GM12878 (cell line): ENCODE measurements at regions not wholly inside any gene's neighbourhood (a gene's known extent, or its start where the extent isn't known, plus 50 kb on each side); places are given as distances from the start of the nearest gene placed in this dataset.

ENCODE experiments used
- ATAC-seq: fragments of 200-7000 bp; cut with Tn5 transposase; 3 replicates; pipeline ENCODE4 v1.9.1; 2020; ENCODE audit warnings: mild to moderate bottlenecking, moderate library complexity
- BruUV-seq: library from RNA; stranded (reverse); fragments of 400-500 nt; replicated peaks from 2 replicates; lab custom pipeline; 2021; lab: Mats Ljungman, UMichigan
- CTCF ChIA-PET: fragments of 300-600 bp; sonication (Branson Sonifier 250); formaldehyde crosslinking; extraction: SDS; loops from one replicate; lab custom pipeline; 2021; ENCODE audit warnings: inconsistent platforms; lab: Yijun Ruan, JAX
- POLR2A ChIA-PET: fragments of 350-600 bp; formaldehyde crosslinking; extraction: SDS; loops from one replicate; lab custom pipeline; 2021; ENCODE audit warnings: inconsistent platforms; lab: Charles Lee
- RAD21 ChIA-PET: fragments of 300-600 bp; sonication (Branson Sonifier 250); formaldehyde crosslinking; loops from one replicate; lab custom pipeline; 2023; ENCODE audit warnings: antibody characterized with exemption; ENCODE audit not compliant: unreplicated experiment; lab: Charles Lee
- SMC1A ChIA-PET: fragments of 300-600 bp; sonication (Branson Sonifier 250); formaldehyde crosslinking; loops from one replicate; lab custom pipeline; 2023; ENCODE audit not compliant: unreplicated experiment, uncharacterized antibody; lab: Charles Lee
- DNase-seq: peaks from one replicate; pipeline ENCODE4 v3.0.0-alpha.2; 2011; ENCODE audit warnings: low read depth, low spot score
- FAIRE-seq: peaks from 3 replicates; lab custom pipeline; 2011; peaks lifted over from hg19 to GRCh38; lab: Jason Lieb, UNC
- H2AFZ ChIP-seq: 2 replicates; pipeline ENCODE4 v1.6.0; 2011; ENCODE audit warnings: low read depth, low read length, control low read depth; ENCODE audit not compliant: control insufficient read depth
- H3K27ac ChIP-seq: 2 replicates; pipeline ENCODE4 v1.5.1; 2011; ENCODE audit warnings: control low read depth; ENCODE audit not compliant: control insufficient read depth, insufficient read depth
- H3K27me3 ChIP-seq, 2 experiments: replicated peaks in 1 of 2; 2 replicates each; pipeline versions ENCODE4 v1.6.0 to v1.6.1; 2011; ENCODE audit warnings: low read length in 1 of 2; ENCODE audit not compliant: control insufficient read depth in 2 of 2, insufficient read depth in 2 of 2
- H3K36me3 ChIP-seq, 2 experiments: 2 replicates each; pipeline ENCODE4 v1.5.1; 2011; ENCODE audit warnings: low read length in 1 of 2; ENCODE audit not compliant: control insufficient read depth in 2 of 2, insufficient read depth in 2 of 2
- H3K4me1 ChIP-seq: 2 replicates; pipeline ENCODE4 v1.6.1; 2011; ENCODE audit warnings: mild to moderate bottlenecking, low read length, moderate library complexity, mixed read lengths; ENCODE audit not compliant: control insufficient read depth, insufficient read depth
- H3K4me2 ChIP-seq: 2 replicates; pipeline ENCODE4 v1.6.0; 2011; ENCODE audit warnings: control low read depth; ENCODE audit not compliant: control insufficient read depth, insufficient read depth
- H3K4me3 ChIP-seq: fragments of 200-600 bp; sonication (generic); 2 replicates; pipeline ENCODE4 v1.5.1; 2016
- H3K79me2 ChIP-seq: 2 replicates; pipeline ENCODE4 v1.6.0; 2011; ENCODE audit warnings: low read length; ENCODE audit not compliant: control insufficient read depth, insufficient read depth
- H3K9ac ChIP-seq: 2 replicates; pipeline ENCODE4 v1.8.0; 2011; ENCODE audit warnings: low read length, control low read depth, mixed read lengths; ENCODE audit not compliant: control insufficient read depth, insufficient read depth
- H3K9me3 ChIP-seq: replicated peaks from 3 replicates; pipeline ENCODE4 v1.5.1; 2011; ENCODE audit warnings: mild to moderate bottlenecking, low read length; ENCODE audit not compliant: control insufficient read depth, insufficient read depth
- H4K20me1 ChIP-seq: 2 replicates; pipeline ENCODE4 v1.6.0; 2011; ENCODE audit not compliant: control insufficient read depth, insufficient read depth
- CHD2 ChIP-seq: IDR thresholded peaks from 2 replicates; pipeline ENCODE4 v1.6.1; 2011; ENCODE audit warnings: low read depth, low read length, improper control_type of control experiment, borderline replicate concordance
- EGR1 ChIP-seq, 2 experiments: IDR thresholded peaks; 1 replicate in 1 of 2; 2 replicates in 1 of 2; pipeline ENCODE4 v1.6.1; 2011 to 2012; ENCODE audit warnings: low read depth in 2 of 2, low read length in 2 of 2, borderline replicate concordance in 1 of 2, mild to moderate bottlenecking in 1 of 2, moderate library complexity in 1 of 2
- ELK1 ChIP-seq: IDR thresholded peaks from 2 replicates; pipeline ENCODE4 v1.6.1; 2012; ENCODE audit warnings: low read depth, low read length, improper control_type of control experiment
- MTA2 ChIP-seq: fragments of 450-650 bp; IDR thresholded peaks from 2 replicates; pipeline ENCODE4 v1.6.1; 2016; ENCODE audit warnings: low read depth, mild to moderate bottlenecking, moderate library complexity
- NKRF ChIP-seq: fragments of 450-650 bp; conservative IDR thresholded peaks from 2 replicates; pipeline ENCODE4 v1.6.1; 2017; ENCODE audit warnings: mild to moderate bottlenecking, moderate library complexity
- PML ChIP-seq: IDR thresholded peaks from 2 replicates; pipeline ENCODE4 v1.6.1; 2012; ENCODE audit warnings: low read length, inconsistent platforms
- POLR2A ChIP-seq: IDR thresholded peaks from 2 replicates; pipeline ENCODE4 v1.6.1; 2011; ENCODE audit warnings: low read depth, mild to moderate bottlenecking, low read length
- SMC3 ChIP-seq: IDR thresholded peaks from 2 replicates; pipeline ENCODE4 v1.6.1; 2011; ENCODE audit warnings: low read length, improper control_type of control experiment, borderline replicate concordance
- STAT3 ChIP-seq: IDR thresholded peaks from 2 replicates; pipeline ENCODE4 v1.6.1; 2011; ENCODE audit warnings: low read depth, low read length, improper control_type of control experiment
- SUZ12 ChIP-seq: fragments of 200-600 bp; sonication (generic); IDR thresholded peaks from one replicate; pipeline ENCODE4 v1.6.1; 2018; ENCODE audit warnings: antibody characterized with exemption, mild to moderate bottlenecking; ENCODE audit not compliant: unreplicated experiment
- ZNF217 ChIP-seq: fragments of 450-650 bp; IDR thresholded peaks from 2 replicates; pipeline ENCODE4 v1.6.1; 2017; ENCODE audit warnings: antibody characterized with exemption, mild to moderate bottlenecking
- WGBS: methylation state at CpG from one replicate; pipeline ENCODE4 v1.1.6; 2016; ENCODE audit warnings: low lambda C conversion rate; ENCODE audit not compliant: insufficient replicate concordance, insufficient coverage; ENCODE audit errors: missing lambda C conversion rate; 5-methylcytosine and 5-hydroxymethylcytosine counted together
- in situ Hi-C: fragments of 300-500 bp; cut with MboI; formaldehyde crosslinking; loops from 9 replicates; pipeline ENCODE4 v1.14.3; 2018; ENCODE audit warnings: mixed read lengths
- intact Hi-C: fragments of 100-400 bp; cut with micrococcal nuclease; formaldehyde crosslinking; loops from one replicate; pipeline ENCODE4 v1.14.2; 2022; ENCODE audit not compliant: unreplicated experiment
- TF ChIP-seq, protein P1 (sequence below): fragments of 150-350 bp; IDR thresholded peaks from 2 replicates; pipeline ENCODE4 v1.6.1; 2016; ENCODE audit warnings: low read depth, low read length
- TF ChIP-seq, protein P2 (sequence below): fragments of 450-650 bp; IDR thresholded peaks from 2 replicates; pipeline ENCODE4 v1.6.1; 2016; ENCODE audit warnings: mild to moderate bottlenecking, moderate library complexity, borderline replicate concordance
- TF ChIP-seq, protein P3 (sequence below): fragments of 450-650 bp; IDR thresholded peaks from 2 replicates; pipeline ENCODE4 v1.6.1; 2016; ENCODE audit warnings: mild to moderate bottlenecking

GRCh38 chr12:114789276-114789675 lies 105.3 kb upstream of the TBX3 start:
- 30% methylated on average over 3 of the region's 3 CpGs for WGBS
- CTCF ChIA-PET: no interaction called here
- BruUV-seq: no TSS peak
- SMC1A ChIA-PET: interaction anchor here (1.4 kb wide), 1 partner anchor 17 kb away, joined by 3 read pairs; no protein-coding TSS in a partner anchor
- POLR2A ChIA-PET: no interaction called here
- no peaks in the 10 kb centered on the region for H3K27me3 ChIP-seq
- no peaks in the 10 kb centered on the region for H4K20me1 ChIP-seq
- H3K4me1 ChIP-seq: no peaks in the 10 kb centered on the region
- no peak for ATAC-seq
- no peak overlapping the region for H3K4me2 ChIP-seq
- no peak for FAIRE-seq
- H3K79me2 ChIP-seq: no peaks in the 10 kb centered on the region
- RAD21 ChIA-PET: no interaction called here
- no peak overlapping the region for H3K9ac ChIP-seq
- intact Hi-C loops (no loop called here), in situ Hi-C loops (no loop called here)
- no peak for DNase-seq
- H3K27ac ChIP-seq: no peak overlapping the region
- H3K9me3 ChIP-seq: no peaks in the 10 kb centered on the region
- H3K36me3 ChIP-seq: no peaks in the 10 kb centered on the region
- H2AFZ ChIP-seq: no peak overlapping the region
- no peak overlapping the region for H3K4me3 ChIP-seq
- TF ChIP-seq, protein P1, sequence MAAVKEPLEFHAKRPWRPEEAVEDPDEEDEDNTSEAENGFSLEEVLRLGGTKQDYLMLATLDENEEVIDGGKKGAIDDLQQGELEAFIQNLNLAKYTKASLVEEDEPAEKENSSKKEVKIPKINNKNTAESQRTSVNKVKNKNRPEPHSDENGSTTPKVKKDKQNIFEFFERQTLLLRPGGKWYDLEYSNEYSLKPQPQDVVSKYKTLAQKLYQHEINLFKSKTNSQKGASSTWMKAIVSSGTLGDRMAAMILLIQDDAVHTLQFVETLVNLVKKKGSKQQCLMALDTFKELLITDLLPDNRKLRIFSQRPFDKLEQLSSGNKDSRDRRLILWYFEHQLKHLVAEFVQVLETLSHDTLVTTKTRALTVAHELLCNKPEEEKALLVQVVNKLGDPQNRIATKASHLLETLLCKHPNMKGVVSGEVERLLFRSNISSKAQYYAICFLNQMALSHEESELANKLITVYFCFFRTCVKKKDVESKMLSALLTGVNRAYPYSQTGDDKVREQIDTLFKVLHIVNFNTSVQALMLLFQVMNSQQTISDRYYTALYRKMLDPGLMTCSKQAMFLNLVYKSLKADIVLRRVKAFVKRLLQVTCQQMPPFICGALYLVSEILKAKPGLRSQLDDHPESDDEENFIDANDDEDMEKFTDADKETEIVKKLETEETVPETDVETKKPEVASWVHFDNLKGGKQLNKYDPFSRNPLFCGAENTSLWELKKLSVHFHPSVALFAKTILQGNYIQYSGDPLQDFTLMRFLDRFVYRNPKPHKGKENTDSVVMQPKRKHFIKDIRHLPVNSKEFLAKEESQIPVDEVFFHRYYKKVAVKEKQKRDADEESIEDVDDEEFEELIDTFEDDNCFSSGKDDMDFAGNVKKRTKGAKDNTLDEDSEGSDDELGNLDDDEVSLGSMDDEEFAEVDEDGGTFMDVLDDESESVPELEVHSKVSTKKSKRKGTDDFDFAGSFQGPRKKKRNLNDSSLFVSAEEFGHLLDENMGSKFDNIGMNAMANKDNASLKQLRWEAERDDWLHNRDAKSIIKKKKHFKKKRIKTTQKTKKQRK: no peak
- no peak for TF ChIP-seq POLR2A
- TF ChIP-seq NKRF: no peak
- no peak for TF ChIP-seq CHD2
- no peak for TF ChIP-seq MTA2
- TF ChIP-seq, protein P2, sequence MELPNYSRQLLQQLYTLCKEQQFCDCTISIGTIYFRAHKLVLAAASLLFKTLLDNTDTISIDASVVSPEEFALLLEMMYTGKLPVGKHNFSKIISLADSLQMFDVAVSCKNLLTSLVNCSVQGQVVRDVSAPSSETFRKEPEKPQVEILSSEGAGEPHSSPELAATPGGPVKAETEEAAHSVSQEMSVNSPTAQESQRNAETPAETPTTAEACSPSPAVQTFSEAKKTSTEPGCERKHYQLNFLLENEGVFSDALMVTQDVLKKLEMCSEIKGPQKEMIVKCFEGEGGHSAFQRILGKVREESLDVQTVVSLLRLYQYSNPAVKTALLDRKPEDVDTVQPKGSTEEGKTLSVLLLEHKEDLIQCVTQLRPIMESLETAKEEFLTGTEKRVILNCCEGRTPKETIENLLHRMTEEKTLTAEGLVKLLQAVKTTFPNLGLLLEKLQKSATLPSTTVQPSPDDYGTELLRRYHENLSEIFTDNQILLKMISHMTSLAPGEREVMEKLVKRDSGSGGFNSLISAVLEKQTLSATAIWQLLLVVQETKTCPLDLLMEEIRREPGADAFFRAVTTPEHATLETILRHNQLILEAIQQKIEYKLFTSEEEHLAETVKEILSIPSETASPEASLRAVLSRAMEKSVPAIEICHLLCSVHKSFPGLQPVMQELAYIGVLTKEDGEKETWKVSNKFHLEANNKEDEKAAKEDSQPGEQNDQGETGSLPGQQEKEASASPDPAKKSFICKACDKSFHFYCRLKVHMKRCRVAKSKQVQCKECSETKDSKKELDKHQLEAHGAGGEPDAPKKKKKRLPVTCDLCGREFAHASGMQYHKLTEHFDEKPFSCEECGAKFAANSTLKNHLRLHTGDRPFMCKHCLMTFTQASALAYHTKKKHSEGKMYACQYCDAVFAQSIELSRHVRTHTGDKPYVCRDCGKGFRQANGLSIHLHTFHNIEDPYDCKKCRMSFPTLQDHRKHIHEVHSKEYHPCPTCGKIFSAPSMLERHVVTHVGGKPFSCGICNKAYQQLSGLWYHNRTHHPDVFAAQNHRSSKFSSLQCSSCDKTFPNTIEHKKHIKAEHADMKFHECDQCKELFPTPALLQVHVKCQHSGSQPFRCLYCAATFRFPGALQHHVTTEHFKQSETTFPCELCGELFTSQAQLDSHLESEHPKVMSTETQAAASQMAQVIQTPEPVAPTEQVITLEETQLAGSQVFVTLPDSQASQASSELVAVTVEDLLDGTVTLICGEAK: no peak
- TF ChIP-seq, protein P3, sequence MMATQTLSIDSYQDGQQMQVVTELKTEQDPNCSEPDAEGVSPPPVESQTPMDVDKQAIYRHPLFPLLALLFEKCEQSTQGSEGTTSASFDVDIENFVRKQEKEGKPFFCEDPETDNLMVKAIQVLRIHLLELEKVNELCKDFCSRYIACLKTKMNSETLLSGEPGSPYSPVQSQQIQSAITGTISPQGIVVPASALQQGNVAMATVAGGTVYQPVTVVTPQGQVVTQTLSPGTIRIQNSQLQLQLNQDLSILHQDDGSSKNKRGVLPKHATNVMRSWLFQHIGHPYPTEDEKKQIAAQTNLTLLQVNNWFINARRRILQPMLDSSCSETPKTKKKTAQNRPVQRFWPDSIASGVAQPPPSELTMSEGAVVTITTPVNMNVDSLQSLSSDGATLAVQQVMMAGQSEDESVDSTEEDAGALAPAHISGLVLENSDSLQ: no peak
- TF ChIP-seq ZNF217: no peak
- TF ChIP-seq EGR1 (IDR thresholded peaks at IDR 0.05; ENCODE audit: borderline replicate concordance in 1 of 2, low read depth in 2 of 2, low read length in 2 of 2): no peak
- TF ChIP-seq SUZ12: no peak
- TF ChIP-seq SMC3: no peak
- TF ChIP-seq PML: no peak
- no peak for TF ChIP-seq ELK1
- no peak for TF ChIP-seq STAT3
